ENCODE measurements at regions not wholly inside any gene's neighbourhood (a gene's known extent, or its start where the extent isn't known, plus 50 kb on each side); places are given as distances from the start of the nearest gene placed in this dataset.
"Not testable (repeated sequence)": the region's sequence is repeated elsewhere in the genome, so short reads cannot be mapped to it uniquely, and the experiment has no call there.

DNA sequence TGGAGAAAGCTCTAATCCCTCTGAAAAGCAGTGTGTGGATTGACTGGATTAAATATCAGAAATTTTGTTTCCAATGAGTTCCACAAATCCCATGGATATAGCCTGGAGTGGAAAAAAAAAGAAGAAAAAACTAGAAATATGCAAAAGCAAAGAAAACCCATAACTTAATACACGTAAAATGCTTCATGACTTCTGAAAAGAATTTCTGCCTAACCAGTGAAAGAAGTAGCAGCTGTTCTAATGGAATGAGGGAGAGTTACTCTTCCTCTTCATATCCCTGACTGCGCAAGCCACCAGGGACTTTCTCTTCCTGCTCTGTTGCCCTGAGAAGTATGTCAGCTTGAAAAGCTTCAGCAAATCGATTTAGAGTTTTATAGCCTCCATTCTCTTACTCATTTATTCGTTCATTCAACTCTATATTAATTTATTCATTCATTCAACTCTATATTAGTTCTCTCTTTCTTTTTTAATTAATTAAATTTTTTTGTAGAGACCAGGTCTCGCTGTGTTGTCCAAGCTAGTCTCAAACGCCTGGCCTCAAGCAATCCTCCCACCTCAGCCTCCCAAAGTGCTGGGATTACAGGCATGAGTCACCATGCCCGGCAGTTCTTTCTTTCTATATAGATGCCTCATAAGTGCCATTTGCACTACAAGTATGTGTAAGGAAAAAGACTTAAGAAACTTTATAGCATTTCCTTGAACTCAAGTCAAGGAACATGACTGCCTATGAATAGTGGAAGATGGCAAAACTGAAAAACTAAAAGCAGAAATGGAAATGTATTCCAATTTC, 447.3 kb upstream of the NRP1 start:
- no peak for DNase-seq (ENCODE audit: low spot score)

DNA sequence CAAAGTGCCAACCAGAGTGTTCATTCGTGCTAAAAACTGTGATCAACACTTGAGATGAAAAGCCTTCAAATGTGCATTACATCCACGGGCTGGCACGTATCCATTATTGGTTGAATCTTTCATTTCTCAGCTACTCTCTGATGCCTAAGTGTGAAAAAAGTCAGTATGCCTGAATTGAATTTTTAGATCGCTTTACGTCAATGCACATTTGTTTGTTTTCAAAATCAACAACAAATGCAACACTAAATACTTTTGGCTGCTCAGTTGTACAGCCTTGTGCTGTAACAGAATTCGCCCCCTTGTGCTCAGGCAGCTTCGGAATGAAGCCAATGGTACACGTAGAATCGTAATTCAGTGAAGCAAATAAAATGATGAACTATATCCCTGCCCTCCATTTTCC, 446.5 kb upstream of the NRP1 start:
- no peak for DNase-seq (ENCODE audit: low spot score)

DNA sequence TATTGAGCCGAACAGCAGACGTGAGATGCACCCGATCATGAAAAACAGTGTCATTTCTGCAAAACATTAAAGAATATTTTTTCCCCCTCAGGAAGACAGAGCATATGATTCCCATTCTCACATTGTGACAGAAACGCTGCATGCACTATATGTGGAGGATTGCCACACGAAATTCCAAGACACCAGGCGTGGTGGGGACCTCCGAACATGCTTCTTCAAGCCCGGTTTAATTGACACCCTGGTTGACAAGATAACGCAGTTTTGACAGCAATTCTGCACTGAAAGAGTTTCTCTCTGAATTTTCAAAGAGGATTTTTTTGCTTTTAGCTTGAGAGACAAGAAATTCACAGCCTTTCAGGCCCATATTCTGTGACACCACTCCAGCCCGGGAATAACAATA, 442.8 kb upstream of the NRP1 start:
- no peak for DNase-seq (ENCODE audit: low spot score)

DNA sequence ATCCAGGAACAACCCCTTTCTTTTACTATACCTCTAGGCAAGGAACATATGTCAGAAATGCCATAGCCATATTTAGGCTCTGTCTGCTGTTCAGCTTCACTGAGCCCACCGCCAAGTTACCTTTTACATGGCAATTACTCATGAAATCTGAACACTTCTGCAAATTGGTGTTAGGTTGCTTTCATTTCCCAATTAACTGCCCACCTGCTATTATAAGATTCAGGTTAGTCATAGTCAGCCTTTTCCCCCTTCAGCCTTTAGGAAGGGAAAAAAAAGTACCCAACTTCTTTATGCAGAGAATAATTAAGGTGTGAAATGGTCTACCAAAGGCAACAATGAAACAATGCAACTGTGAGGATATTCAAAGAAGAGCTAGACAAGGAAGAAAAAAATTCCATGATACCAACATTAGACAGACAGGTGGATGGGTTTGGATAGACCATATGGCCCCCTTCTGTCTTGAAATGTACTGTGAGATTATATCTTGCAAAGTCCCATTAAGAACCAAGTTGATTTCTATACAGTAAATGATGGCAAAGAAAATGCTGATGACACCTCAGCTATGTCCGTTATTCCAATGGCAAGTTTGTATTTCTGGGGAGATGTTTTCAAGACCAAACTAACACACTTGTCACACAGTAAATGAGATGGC, 442.1 kb upstream of the NRP1 start:
- no peak for DNase-seq (ENCODE audit: low spot score)

DNA sequence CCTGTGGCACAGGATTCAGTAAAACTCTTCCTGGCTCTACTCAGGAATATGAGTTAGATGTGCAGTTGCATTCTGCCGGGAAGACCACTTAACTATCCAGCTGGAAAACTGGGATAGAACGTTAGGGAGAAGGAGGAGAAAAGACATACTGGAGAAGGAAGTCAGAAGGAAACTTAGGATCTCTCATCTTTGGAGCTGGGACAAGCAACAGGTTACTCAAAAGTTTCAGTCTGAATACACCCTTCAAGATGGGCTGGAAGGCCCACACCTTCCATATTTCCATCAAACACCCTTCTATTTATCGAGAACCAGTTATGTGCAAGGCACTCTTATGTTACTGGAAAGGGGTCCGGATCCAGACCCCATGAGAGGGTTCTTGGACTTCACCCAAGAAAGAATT, 440.4 kb upstream of the NRP1 start:
- DNase-seq (ENCODE audit: low spot score) = no peak

DNA sequence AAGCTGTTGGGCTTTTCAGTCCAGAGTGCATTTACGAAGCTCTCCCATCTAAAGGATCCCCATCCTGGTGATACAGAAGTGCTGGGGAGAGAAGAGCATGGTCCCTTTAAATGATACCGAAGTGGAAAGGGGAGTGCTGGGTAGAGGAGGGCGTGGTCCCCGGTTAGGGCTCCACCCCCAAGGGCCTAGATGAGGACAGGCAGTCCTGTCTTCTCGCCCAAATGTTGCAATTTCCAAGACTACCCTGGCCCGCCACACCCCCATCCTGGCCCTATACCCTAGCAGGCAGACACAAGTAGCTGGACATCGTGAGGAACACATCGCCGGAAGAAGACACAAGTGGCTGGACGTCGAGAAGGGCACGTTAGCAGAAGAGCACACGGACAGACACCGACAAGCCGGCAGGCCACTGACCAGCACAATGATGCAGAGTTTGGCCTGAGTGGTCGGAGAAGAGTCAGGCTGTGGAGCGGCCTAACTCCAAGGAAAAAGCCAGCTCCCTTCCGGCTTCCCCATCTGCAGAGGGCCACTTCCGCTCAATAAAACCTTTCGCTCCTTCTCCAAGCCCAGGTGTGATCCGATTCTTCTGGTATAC, 439.5 kb upstream of the NRP1 start:
- DNase-seq (ENCODE audit: low spot score) = no peak

DNA sequence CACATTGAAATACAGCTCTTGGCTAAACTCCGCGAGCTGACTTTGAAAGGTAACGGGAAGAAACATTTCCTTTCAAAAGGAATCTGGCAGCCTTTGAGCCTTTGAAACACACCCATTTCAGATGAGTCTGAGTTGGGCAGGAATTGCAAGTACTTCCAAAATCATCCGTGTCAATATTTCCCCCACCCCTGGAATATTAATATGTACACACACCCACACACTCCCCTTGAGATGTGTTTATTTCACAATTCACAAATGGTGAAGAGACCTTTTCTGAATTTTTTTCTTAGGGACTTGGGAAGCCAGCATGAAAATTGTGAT, 438.7 kb upstream of the NRP1 start:
- no peak for DNase-seq (ENCODE audit: low spot score)

DNA sequence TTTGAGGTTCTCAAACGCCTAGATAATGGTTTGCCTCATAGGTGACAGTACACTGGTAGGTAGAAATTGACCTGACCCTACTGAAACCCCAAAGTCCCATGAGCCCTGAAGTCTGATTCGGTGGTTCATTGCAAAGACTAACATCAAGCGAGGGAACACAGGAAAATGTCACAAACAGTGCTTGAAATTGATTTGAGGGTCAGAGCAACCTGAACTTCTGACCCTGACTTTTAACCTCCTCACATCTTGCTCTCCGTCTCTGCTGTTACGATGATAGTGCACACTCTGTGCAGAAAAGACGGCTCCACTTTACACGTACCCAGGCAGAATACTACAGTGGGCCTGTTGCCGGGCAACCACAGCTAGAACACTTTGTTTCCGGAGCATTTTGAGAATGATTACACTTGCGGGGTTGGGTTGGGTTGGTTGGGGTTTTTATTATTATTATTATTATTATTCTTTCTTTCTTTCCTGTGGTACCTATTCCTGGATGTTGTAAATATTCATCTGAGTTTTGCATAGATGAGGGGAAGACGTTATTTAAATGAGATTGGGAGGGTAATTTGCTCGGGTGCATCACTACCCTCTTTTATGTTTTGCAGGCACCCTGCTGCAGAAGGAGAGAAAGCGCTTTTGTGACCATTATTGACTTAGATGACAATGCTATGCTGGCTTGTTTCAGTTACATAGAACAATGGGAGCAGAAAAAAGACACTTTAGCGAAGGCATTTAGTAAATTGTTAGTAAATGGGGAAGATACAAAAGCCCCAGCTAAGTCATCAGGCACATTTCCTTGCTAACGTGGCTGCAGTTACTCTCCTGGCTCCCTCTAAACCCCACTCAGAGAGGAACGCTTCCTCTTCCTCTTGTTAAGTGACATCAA, 438.1 kb upstream of the NRP1 start:
- DNase-seq (ENCODE audit: low spot score) = no peak

DNA sequence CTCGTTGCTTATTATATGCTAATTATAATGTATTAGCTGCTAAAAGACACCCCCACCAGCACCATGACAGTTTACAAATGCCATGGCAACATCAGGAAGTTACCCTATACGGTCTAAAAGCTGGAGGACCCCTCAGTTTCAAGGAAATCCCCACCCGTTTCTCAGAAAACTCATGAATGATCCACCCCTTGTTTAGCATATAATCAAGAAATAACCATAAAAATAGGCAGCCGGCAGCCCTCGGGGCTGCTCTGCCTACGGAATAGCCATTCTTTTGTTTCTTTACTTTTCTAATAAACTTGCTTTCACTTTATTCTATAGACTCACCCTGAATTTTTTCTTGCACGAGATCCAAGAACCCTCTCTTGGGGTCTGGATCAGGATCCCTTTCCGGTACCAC, 437.4 kb upstream of the NRP1 start:
- not testable (repeated sequence) for DNase-seq (ENCODE audit: low spot score)

DNA sequence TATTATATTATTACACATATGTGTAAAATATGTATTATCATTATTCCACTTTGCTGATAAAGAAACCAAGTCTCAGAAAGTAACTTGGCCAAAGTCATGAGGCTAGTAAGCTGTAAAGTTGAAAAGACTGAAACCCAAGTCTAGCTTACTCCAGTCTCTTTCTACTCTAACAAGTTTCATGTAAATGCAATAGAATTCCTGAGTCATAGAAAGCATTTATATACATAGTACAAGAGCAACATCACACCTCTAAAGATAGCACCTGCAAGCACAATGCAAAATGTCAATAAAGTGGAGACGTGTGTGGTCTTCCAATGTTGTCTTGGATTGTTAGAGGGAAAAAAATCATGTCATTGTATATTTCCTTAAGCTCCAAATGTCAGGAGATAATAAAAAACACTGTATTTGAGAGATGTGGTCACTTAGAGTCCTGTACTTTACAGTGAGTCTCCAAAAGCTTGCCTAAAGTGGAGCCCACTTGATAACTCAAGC, 430.3 kb upstream of the NRP1 start:
- DNase-seq (ENCODE audit: low spot score) = no peak

DNA sequence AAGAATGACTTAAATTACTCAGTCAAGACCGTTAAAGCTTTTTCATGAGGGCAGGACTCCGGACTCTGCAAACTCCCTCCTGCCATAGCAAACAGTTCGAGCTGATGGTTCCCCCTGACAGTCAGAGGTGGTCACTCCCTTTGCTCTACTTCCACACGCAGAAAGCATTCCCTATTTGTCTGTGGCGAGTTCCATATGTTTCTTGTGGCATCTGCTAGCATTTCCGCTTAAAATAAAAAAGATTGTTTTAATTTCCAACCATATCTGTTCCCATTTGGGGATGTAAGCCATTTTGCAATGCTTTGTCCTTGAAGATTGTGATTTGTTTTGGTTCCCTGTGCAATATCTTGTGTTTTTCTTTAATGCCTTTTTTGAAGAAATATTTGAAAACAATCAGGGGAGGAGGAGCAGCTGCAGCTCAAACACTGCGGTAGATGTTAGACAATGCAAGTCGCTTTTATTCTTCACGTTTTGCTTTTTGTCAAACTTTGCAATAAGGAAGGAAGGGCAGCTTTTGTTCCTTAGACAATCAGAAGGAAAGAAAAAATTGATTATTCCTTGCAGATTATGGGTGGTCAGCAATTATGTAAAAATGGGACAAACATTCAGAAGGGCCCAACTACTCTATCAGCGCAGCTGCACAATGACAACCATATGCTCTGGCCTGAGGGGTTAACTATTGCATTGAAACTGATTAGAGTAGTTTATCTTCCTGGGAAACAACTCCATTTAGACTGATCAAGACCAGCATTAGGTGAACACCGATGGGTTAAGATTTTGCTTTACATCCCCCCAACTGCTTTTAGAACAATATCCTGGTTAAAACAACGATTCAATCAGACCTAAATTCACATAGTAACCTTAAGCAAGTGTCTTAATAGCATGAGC, 425.8 kb upstream of the NRP1 start:
- DNase-seq (ENCODE audit: low spot score) = no peak

DNA sequence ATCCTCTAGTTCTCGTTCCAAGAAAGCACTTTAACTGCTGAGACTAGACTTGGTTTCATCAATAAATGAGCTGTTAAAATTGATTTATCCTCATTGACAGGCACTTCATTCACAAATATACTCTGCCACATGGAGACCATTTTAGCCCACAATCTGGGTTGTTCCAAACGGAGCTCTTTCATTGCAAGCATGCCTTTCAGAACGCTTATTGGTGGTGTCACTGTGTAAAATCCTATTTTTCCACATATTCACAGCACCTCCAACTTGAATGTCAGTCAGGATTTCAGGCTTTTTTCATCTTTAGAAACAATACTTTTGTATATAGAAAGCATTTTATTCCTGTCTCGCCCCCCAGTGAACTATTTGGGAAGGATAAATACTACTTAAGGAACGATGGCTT, 424.7 kb upstream of the NRP1 start:
- DNase-seq (ENCODE audit: low spot score) = no peak

DNA sequence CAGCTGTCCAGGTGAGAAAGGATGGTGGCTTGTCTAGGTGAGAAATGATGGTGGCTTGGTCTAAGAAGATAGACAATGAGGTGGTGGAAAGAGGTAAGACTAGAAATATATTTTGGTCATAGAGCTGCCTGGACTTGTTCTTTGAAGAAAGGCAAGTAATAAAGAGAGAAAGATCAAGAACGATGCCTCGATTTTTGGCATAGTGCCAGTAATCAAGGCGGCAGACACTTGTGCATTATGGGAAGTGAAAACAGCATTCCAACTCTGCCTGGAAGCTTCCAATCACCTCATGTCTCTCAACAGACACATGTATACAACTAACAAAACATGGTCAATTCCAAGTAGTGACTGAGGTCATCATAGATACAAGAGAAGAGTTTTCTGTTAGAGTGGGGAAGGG, 423.8 kb upstream of the NRP1 start:
- DNase-seq (ENCODE audit: low spot score) = no peak

DNA sequence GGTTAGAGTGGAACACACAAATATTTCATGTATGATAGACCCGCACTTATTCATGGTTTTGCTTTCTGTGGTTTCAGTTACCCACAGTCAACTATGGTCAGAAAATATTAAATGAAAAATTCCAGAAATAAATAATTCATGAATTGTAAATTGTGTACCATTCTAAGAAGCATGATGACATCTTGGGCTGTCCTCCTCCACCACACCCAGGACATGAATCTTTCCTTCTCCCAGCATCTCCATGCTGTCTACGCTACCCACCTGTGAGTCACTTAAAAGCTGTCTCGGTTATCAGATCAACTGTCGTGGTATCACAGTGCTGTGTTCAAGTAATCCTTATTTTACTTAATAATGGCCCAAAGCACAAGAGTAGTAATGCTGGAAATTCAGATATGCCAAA, 419.6 kb upstream of the NRP1 start:
- no peak for DNase-seq (ENCODE audit: low spot score)

DNA sequence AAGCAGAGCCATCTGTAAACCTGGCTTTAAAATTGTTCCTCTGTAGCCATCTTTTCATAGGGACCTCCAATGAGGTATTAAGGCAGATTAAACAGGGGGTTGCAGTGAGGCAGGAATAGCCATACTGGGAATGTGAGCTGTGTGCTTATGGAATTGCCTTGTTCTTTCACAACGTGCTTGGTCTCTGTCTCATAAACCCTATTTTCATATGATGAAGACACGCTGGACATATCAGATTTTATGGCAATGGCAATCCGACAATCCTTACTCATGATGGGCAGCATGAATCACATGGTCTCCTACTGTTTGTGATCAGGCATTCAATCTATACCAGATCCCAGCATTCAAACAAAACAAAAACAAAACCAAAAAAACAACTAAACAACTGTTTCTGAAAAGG, 418.9 kb upstream of the NRP1 start:
- no peak for DNase-seq (ENCODE audit: low spot score)

DNA sequence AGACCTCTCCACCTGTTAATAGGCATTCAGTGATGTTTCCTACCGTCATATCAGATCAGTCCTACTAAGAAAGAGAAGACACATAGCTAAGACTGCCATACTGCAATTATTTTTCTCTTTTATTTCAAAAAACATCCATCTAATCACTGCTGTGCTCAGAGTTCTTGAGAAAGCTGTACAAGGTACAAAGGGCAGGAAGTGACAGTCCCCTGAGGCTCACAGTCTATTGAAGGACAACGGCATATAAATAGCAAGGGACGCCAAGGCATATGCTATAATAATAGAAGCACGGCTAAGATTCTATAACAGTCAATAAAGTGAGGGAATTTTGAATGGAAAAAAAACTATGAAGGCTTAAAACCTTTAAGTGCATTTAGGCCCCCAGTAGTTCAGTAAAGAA, 415.3 kb upstream of the NRP1 start:
- DNase-seq (ENCODE audit: low spot score) = no peak

DNA sequence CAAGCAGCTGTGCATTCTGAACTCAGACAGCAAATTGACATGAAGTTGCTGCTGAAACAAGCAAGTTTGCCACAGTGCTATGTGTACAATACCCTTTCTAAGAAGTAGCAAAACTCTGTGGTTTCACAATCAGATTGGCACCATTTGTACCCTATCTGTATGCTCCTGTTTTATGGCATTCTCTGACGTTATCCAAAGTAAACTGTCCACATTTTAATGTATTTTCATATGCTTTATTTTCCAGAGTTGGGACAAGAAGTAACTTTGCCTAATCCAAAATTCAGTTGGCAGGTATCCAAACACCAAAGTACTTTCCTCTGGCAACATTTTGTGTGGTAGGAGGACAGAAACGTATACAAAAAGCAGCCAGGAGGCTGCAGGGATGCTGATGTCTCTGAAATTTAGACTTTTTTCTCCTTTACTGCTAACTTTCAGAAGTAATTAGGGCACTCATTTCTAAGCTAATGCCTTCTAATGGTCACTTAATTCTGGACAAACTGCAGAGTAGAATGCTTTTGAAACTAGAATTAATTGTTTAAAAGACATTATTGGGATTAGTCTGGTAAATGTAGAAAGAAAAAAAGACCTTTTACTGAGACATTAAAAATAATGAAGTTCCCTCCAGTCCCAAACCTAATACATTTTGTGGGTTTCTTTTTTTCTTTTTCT, 414.7 kb upstream of the NRP1 start:
- DNase-seq (ENCODE audit: low spot score) = no peak

DNA sequence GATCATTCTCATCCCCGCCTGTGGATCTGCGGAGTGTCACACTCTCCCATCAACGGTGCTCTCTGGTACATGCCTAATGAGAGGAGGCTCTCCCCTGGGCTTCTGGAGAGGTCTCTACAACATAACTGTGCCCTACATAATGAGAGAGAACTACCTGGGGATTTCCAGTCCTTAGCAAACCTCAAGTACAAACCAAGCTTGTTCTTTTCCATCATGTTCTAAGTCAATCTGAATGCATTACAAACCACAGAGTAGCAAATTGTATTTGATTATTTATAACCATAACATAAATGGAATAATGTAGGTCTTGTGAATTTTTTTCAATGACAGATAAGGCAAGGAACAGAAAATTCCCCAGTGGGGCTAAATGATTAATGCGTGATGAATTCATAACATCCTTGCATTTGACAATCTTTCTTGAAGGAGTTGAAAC, 412.4 kb upstream of the NRP1 start:
- DNase-seq (ENCODE audit: low spot score) = no peak

DNA sequence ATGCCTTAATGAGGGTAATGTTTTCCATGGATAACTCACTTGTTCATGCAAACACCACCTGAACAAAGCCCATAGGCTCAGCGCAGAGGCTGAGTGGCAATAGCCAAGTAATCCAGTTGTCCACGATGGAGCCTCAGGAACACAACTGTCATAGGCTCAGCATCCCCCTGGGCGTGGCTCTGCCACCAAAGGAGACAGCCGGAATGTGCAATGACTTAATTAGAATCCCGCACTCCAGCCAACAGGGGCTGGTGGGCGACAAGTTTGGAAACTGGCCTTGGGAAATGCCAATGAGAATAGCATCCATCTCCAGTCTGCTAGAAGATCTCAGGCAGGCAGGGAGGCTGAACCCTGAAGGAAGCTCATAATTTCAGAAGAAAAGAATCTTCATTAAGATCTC, 411.7 kb upstream of the NRP1 start:
- DNase-seq (ENCODE audit: low spot score) = no peak

DNA sequence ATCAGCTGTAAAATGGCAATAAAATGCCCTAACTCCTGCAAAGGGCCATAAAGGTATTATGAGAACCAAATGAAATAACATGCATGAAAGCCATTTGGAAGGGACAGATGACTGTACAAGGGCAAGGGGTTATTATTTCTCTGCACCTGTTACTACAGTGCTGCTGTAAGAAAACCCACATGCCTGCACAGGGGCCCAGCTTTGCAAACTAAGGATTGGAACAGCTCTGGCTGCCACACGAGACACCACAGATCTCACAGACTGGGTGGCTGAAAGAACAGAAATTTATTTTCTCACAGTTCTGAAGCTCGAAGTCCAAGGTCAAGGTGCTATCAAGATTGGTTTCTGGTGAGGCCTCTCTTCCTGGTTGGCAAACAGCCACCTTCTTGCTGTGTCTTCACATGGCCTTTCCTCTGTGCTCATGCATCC, 409.0 kb upstream of the NRP1 start:
- DNase-seq (ENCODE audit: low spot score) = no peak

DNA sequence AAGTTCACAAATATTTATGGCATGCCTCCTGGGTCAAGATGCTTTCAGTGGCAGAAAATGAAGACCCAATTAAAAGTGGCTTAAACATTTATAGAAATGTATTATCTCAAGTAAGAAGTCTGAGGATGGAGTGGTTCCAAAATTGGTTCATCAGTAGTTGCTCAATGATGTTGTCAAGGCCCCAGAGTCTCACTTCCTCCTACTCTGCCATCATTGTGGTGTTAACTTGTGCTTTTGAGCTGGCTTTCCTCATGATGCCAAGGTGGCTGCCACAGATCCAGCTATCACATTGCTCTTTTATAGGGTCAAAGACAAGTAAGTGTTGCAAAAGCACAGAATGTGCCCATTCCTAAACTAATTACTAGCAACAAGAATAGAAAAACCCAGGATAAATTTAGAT, 404.6 kb upstream of the NRP1 start:
- DNase-seq (ENCODE audit: low spot score) = no peak

Data from RKO (cell line).